H1 (cell line): ENCODE measurements at regions not wholly inside any gene's neighbourhood (a gene's known extent, or its start where the extent isn't known, plus 50 kb on each side); places are given as distances from the start of the nearest gene placed in this dataset.
A peak's percentile ranks its signal among the peaks of the same experiment; 100 is the strongest.

ENCODE experiments used
- CTCF ChIA-PET: fragments of 300-600 bp; sonication (Branson Sonifier 250); formaldehyde crosslinking; loops from one replicate; lab custom pipeline; 2021; ENCODE audit not compliant: partially characterized antibody; lab: Charles Lee
- POLR2A ChIA-PET: fragments of 300-600 bp; sonication (Branson Sonifier 250); formaldehyde crosslinking; loops from one replicate; lab custom pipeline; 2021; ENCODE audit warnings: inconsistent platforms; ENCODE audit not compliant: partially characterized antibody; lab: Charles Lee
- DNase-seq, 2 experiments: peaks; one replicate each; pipeline versions ENCODE4 v3.0.0 to v3.0.0-alpha.2; 2010 to 2022; ENCODE audit warnings: low spot score in 2 of 2, low read depth in 1 of 2, mixed read lengths in 1 of 2
- FAIRE-seq: peaks from 2 replicates; lab custom pipeline; 2011; peaks lifted over from hg19 to GRCh38; lab: Jason Lieb, UNC
- H2AFZ ChIP-seq: 2 replicates; pipeline ENCODE4 v1.8.1; 2012; ENCODE audit warnings: low read length, inconsistent platforms
- H2AK5ac ChIP-seq: 2 replicates; pipeline ENCODE4 v1.6.1; 2013; ENCODE audit warnings: low read depth, low read length
- H2BK120ac ChIP-seq: replicated peaks from 2 replicates; pipeline ENCODE3; 2013; ENCODE audit warnings: low read depth, low read length, inconsistent platforms
- H2BK12ac ChIP-seq: 2 replicates; pipeline ENCODE4 v1.6.1; 2013; ENCODE audit warnings: low read depth, low read length
- H2BK15ac ChIP-seq: 2 replicates; pipeline ENCODE4 v1.6.1; 2013; ENCODE audit warnings: low read length
- H2BK20ac ChIP-seq: 2 replicates; pipeline ENCODE4 v1.6.1; 2013; ENCODE audit warnings: low read length
- H2BK5ac ChIP-seq: 2 replicates; pipeline ENCODE4 v1.6.1; 2013; ENCODE audit warnings: low read depth, low read length
- H3K14ac ChIP-seq: 2 replicates; pipeline ENCODE4 v1.6.1; 2013; ENCODE audit warnings: inconsistent platforms; ENCODE audit not compliant: insufficient read length
- H3K18ac ChIP-seq: 2 replicates; pipeline ENCODE4 v1.6.1; 2013; ENCODE audit warnings: low read length; ENCODE audit errors: extremely low read depth
- H3K23ac ChIP-seq: 2 replicates; pipeline ENCODE4 v1.6.1; 2013; ENCODE audit warnings: inconsistent platforms; ENCODE audit not compliant: insufficient read length
- H3K23me2 ChIP-seq: 2 replicates; pipeline ENCODE4 v1.6.1; 2013; ENCODE audit warnings: low read depth, low read length
- H3K27ac ChIP-seq: 2 replicates; pipeline ENCODE4 v1.6.1; 2011; ENCODE audit warnings: low read depth, low read length, inconsistent platforms
- H3K27me3 ChIP-seq, 4 experiments: replicated peaks in 1 of 4; 1 replicate in 1 of 4; 2 replicates in 3 of 4; pipeline versions ENCODE4 v1.6.1 to v1.8.1; 2011 to 2013; ENCODE audit warnings: low read length in 3 of 4, mild to moderate bottlenecking in 3 of 4, inconsistent platforms in 2 of 4, mixed read lengths in 2 of 4, moderate library complexity in 1 of 4; ENCODE audit not compliant: control insufficient read depth in 3 of 4, insufficient read depth in 3 of 4; ENCODE audit errors: extremely low read depth in 1 of 4
- H3K36me3 ChIP-seq, 4 experiments: 2 replicates each; pipeline versions ENCODE4 v1.6.1 to v1.8.1; 2011 to 2013; ENCODE audit warnings: mild to moderate bottlenecking in 4 of 4, low read length in 3 of 4, moderate library complexity in 2 of 4, control low read depth in 1 of 4, inconsistent platforms in 1 of 4; ENCODE audit not compliant: insufficient read depth in 4 of 4, control insufficient read depth in 2 of 4
- H3K4ac ChIP-seq: replicated peaks from 2 replicates; pipeline ENCODE3; 2013; ENCODE audit warnings: low read length, low read depth, mixed read lengths, inconsistent platforms; ENCODE audit not compliant: insufficient read length
- H3K4me1 ChIP-seq, 4 experiments: replicated peaks in 1 of 4; 1 replicate in 1 of 4; 2 replicates in 3 of 4; pipeline versions ENCODE4 v1.6.1 to v1.8.1; 2011 to 2013; ENCODE audit warnings: low read length in 3 of 4, inconsistent platforms in 2 of 4, mixed read lengths in 1 of 4; ENCODE audit not compliant: insufficient read depth in 4 of 4, control insufficient read depth in 3 of 4
- H3K4me2 ChIP-seq, 2 experiments: 2 replicates each; pipeline versions ENCODE4 v1.6.1 to v1.8.1; 2011 to 2013; ENCODE audit warnings: low read depth in 2 of 2, low read length in 2 of 2, control low read depth in 1 of 2, inconsistent platforms in 1 of 2, mild to moderate bottlenecking in 1 of 2; ENCODE audit not compliant: insufficient read depth in 1 of 2
- H3K4me3 ChIP-seq, 4 experiments: fragments of 200-600, 300-600 bp in 1 of 4; sonication (generic), shearing (Covaris generic), sonication (Bioruptor Twin) in 1 of 4; 2 replicates each; pipeline versions ENCODE4 v1.5.1 to v1.8.1; 2011 to 2016; ENCODE audit warnings: low read length in 4 of 4, low read depth in 3 of 4, control low read depth in 2 of 4, inconsistent platforms in 2 of 4, mild to moderate bottlenecking in 2 of 4, mixed read lengths in 1 of 4, moderate library complexity in 1 of 4; ENCODE audit not compliant: insufficient read depth in 2 of 4; ENCODE audit errors: extremely low read depth in 1 of 4
- H3K56ac ChIP-seq: replicated peaks from 2 replicates; pipeline ENCODE3; 2013; ENCODE audit warnings: low read depth, mild to moderate bottlenecking, mixed read lengths, low read length, inconsistent platforms; ENCODE audit not compliant: insufficient read length
- H3K79me1 ChIP-seq: 2 replicates; pipeline ENCODE4 v1.6.1; 2013; ENCODE audit warnings: low read depth, low read length, control low read depth
- H3K79me2 ChIP-seq, 2 experiments: 2 replicates each; pipeline versions ENCODE4 v1.6.1 to v1.8.1; 2012 to 2013; ENCODE audit warnings: low read length in 2 of 2, mild to moderate bottlenecking in 2 of 2, inconsistent platforms in 1 of 2; ENCODE audit not compliant: insufficient read depth in 2 of 2, control insufficient read depth in 1 of 2
- H3K9ac ChIP-seq, 4 experiments: replicated peaks in 1 of 4; 1 replicate in 1 of 4; 2 replicates in 3 of 4; pipeline versions ENCODE4 v1.6.1 to v1.8.1; 2011 to 2013; ENCODE audit warnings: low read depth in 3 of 4, low read length in 3 of 4, control low read depth in 2 of 4, mild to moderate bottlenecking in 2 of 4, moderate library complexity in 2 of 4, inconsistent platforms in 1 of 4; ENCODE audit errors: extremely low read depth in 1 of 4
- H3K9me3 ChIP-seq, 2 experiments: 2 replicates each; pipeline versions ENCODE4 v1.6.1 to v1.8.1; 2012 to 2013; ENCODE audit warnings: mild to moderate bottlenecking in 2 of 2, moderate library complexity in 2 of 2, control low read depth in 1 of 2, inconsistent platforms in 1 of 2, low read depth in 1 of 2, low read length in 1 of 2, mixed read lengths in 1 of 2; ENCODE audit not compliant: insufficient read depth in 2 of 2
- H4K20me1 ChIP-seq, 2 experiments: replicated peaks in 1 of 2; 2 replicates each; pipeline versions ENCODE3 to v1.8.1; 2011 to 2013; ENCODE audit warnings: inconsistent platforms in 2 of 2, low read length in 2 of 2, mild to moderate bottlenecking in 1 of 2; ENCODE audit not compliant: insufficient read depth in 2 of 2, control insufficient read depth in 1 of 2
- H4K5ac ChIP-seq: 2 replicates; pipeline ENCODE4 v1.6.1; 2013; ENCODE audit warnings: low read length, low read depth, mixed read lengths, inconsistent platforms; ENCODE audit not compliant: insufficient read length
- H4K8ac ChIP-seq: 2 replicates; pipeline ENCODE4 v1.8.0; 2013; ENCODE audit warnings: mild to moderate bottlenecking, moderate library complexity, low read length, inconsistent platforms; ENCODE audit not compliant: insufficient read depth; ENCODE audit errors: extremely low read depth
- H4K91ac ChIP-seq: replicated peaks from 2 replicates; pipeline ENCODE3; 2013; ENCODE audit warnings: low read length, mixed read lengths, inconsistent platforms; ENCODE audit not compliant: insufficient read length
- RAD21 ChIP-seq, 2 experiments: IDR thresholded peaks in 1 of 2; conservative IDR thresholded peaks in 1 of 2; 2 replicates each; pipeline ENCODE4 v1.6.1; 2011; ENCODE audit warnings: low read depth in 2 of 2, low read length in 2 of 2, improper control_type of control experiment in 1 of 2, inconsistent platforms in 1 of 2, mild to moderate bottlenecking in 1 of 2, moderate library complexity in 1 of 2
- TF ChIP-seq, protein P1 (sequence below): IDR thresholded peaks from 2 replicates; pipeline ENCODE4 v1.6.1; 2012; ENCODE audit warnings: inconsistent platforms

GRCh38 chr2:145484448-145485097 is 964.7 kb upstream of the ZEB2 start:
- H2AK5ac ChIP-seq, result no peak overlapping the region
- DNase-seq, result no peak
- H2BK12ac ChIP-seq, result no peak overlapping the region
- no peak overlapping the region for H4K8ac ChIP-seq
- no peak for FAIRE-seq
- H2BK120ac ChIP-seq, result no peak overlapping the region
- H3K79me2 ChIP-seq, result no peaks in the 10 kb centered on the region
- no peak overlapping the region for H3K9ac ChIP-seq
- no peaks in the 10 kb centered on the region for H3K36me3 ChIP-seq
- no peaks in the 10 kb centered on the region for H3K4me1 ChIP-seq
- no peak overlapping the region for H2BK20ac ChIP-seq
- peak; percentile 42 to 48 for TF ChIP-seq RAD21 (IDR thresholded peaks at IDR 0.05 in 1 of 2, conservative IDR thresholded peaks at IDR 0.05 in 1 of 2; ENCODE audit: low read depth in 2 of 2, low read length in 2 of 2)
- TF ChIP-seq, protein P1, sequence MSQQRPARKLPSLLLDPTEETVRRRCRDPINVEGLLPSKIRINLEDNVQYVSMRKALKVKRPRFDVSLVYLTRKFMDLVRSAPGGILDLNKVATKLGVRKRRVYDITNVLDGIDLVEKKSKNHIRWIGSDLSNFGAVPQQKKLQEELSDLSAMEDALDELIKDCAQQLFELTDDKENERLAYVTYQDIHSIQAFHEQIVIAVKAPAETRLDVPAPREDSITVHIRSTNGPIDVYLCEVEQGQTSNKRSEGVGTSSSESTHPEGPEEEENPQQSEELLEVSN, result no peak
- no peak overlapping the region for H4K91ac ChIP-seq
- H2BK5ac ChIP-seq, result no peak overlapping the region
- no peak overlapping the region for H3K18ac ChIP-seq
- H2AFZ ChIP-seq, result no peak overlapping the region
- no peaks in the 10 kb centered on the region for H3K27me3 ChIP-seq
- ChIA-PET POLR2A (no interaction called here), CTCF (interaction anchor here (0.6 to 1.3 kb wide), 3 partner anchors 23 to 352 kb away, joined by 3 to 6 read pairs (median 4); no protein-coding TSS in a partner anchor)
- H3K9me3 ChIP-seq, result no peaks in the 10 kb centered on the region
- no peak overlapping the region for H3K14ac ChIP-seq
- no peaks in the 10 kb centered on the region for H3K79me1 ChIP-seq
- no peak overlapping the region for H4K5ac ChIP-seq
- H3K4me3 ChIP-seq, result no peak overlapping the region
- no peak overlapping the region for H3K27ac ChIP-seq
- H2BK15ac ChIP-seq, result no peak overlapping the region
- H4K20me1 ChIP-seq, result no peaks in the 10 kb centered on the region
- H3K4ac ChIP-seq, result no peak overlapping the region
- H3K56ac ChIP-seq, result no peak overlapping the region
- H3K4me2 ChIP-seq, result no peak overlapping the region
- no peak overlapping the region for H3K23ac ChIP-seq
- H3K23me2 ChIP-seq, result no peaks in the 10 kb centered on the region
